ENCODE measurements at regions not wholly inside any gene's neighbourhood (a gene's known extent, or its start where the extent isn't known, plus 50 kb on each side); places are given as distances from the start of the nearest gene placed in this dataset.

- no peak overlapping the region for H3K4me3 ChIP-seq (replicated peaks; ENCODE audit: low read depth, low read length)
- no peak for DNase-seq (ENCODE audit: low read depth)
- no peak for TF ChIP-seq CTCF (IDR thresholded peaks at IDR 0.05; ENCODE audit: low read length, missing control alignments)
These were observed 129.1 kb upstream of the AFF2 start for GRCh38 chrX:148371291-148371690.

GRCh38 chrX:148372925-148373324 is 127.5 kb upstream of the AFF2 start:
- no peak for TF ChIP-seq CTCF (IDR thresholded peaks at IDR 0.05; ENCODE audit: low read length, missing control alignments)
- DNase-seq (ENCODE audit: low read depth) = no peak
- H3K4me3 ChIP-seq (replicated peaks; ENCODE audit: low read depth, low read length) = no peak overlapping the region

GRCh38 chrX:148376342-148376741 is 124.1 kb upstream of the AFF2 start:
- no peak for TF ChIP-seq CTCF (IDR thresholded peaks at IDR 0.05; ENCODE audit: low read length, missing control alignments)
- no peak overlapping the region for H3K4me3 ChIP-seq (replicated peaks; ENCODE audit: low read depth, low read length)
- DNase-seq (ENCODE audit: low read depth) = no peak

GRCh38 chrX:148380107-148380506 is 120.3 kb upstream of the AFF2 start:
- no peak for DNase-seq (ENCODE audit: low read depth)
- H3K4me3 ChIP-seq (replicated peaks; ENCODE audit: low read depth, low read length) = no peak overlapping the region
- no peak for TF ChIP-seq CTCF (IDR thresholded peaks at IDR 0.05; ENCODE audit: low read length, missing control alignments)

GRCh38 chrX:148380650-148381561 is 119.5 kb upstream of the AFF2 start:
- no peak for DNase-seq (ENCODE audit: low read depth)
- TF ChIP-seq CTCF (IDR thresholded peaks at IDR 0.05; ENCODE audit: low read length, missing control alignments) = no peak
- H3K4me3 ChIP-seq (replicated peaks; ENCODE audit: low read depth, low read length) = no peak overlapping the region

- no peak for DNase-seq (ENCODE audit: low read depth)
- no peak overlapping the region for H3K4me3 ChIP-seq (replicated peaks; ENCODE audit: low read depth, low read length)
- TF ChIP-seq CTCF (IDR thresholded peaks at IDR 0.05; ENCODE audit: low read length, missing control alignments) = no peak
These were observed 118.8 kb upstream of the AFF2 start for GRCh38 chrX:148381603-148382002.

GRCh38 chrX:148382983-148383382 is 117.4 kb upstream of the AFF2 start:
- no peak for DNase-seq (ENCODE audit: low read depth)
- H3K4me3 ChIP-seq (replicated peaks; ENCODE audit: low read depth, low read length) = no peak overlapping the region
- TF ChIP-seq CTCF (IDR thresholded peaks at IDR 0.05; ENCODE audit: low read length, missing control alignments) = no peak

Measured in fibroblast of pulmonary artery (primary cell).